CD4-positive, alpha-beta T cell (primary cell): ENCODE measurements at regions not wholly inside any gene's neighbourhood (a gene's known extent, or its start where the extent isn't known, plus 50 kb on each side); places are given as distances from the start of the nearest gene placed in this dataset.

Source experiments
- ATAC-seq: fragments of 200-7000 bp; cut with Tn5 transposase; one replicate; pipeline ENCODE4 v1.10.0; 2022; ENCODE audit warnings: mild to moderate bottlenecking; ENCODE audit not compliant: poor library complexity
- CTCF ChIA-PET: fragments of 350-600 bp; sonication (Branson Sonifier 250); formaldehyde crosslinking; loops from one replicate; lab custom pipeline; 2021; ENCODE audit warnings: antibody characterized with exemption, inconsistent platforms; lab: Charles Lee
- POLR2A ChIA-PET: fragments of 350-600 bp; sonication (Branson Sonifier 250); formaldehyde crosslinking; loops from one replicate; lab custom pipeline; 2021; ENCODE audit warnings: antibody characterized with exemption, inconsistent platforms; lab: Charles Lee
- DNase-seq, 14 experiments: peaks; one replicate each; pipeline ENCODE4 v3.0.0-alpha.2; 2013 to 2020; ENCODE audit warnings: mixed read lengths in 2 of 14
- H3K27ac ChIP-seq, 2 donors: one replicate each; pipeline versions ENCODE4 v1.5.1 to v1.7.0; 2013; ENCODE audit warnings: low read length in 2 of 2, low read depth in 1 of 2, mild to moderate bottlenecking in 1 of 2
- H3K27me3 ChIP-seq, 2 experiments: 1 replicate in 1 of 2; 2 replicates in 1 of 2; pipeline versions ENCODE4 v1.6.1 to v1.7.0; 2013; ENCODE audit warnings: low read length in 2 of 2, control low read depth in 1 of 2, mild to moderate bottlenecking in 1 of 2, moderate library complexity in 1 of 2; ENCODE audit not compliant: insufficient read depth in 2 of 2, control insufficient read depth in 1 of 2
- H3K36me3 ChIP-seq: one replicate; pipeline ENCODE4 v1.6.1; 2013; ENCODE audit warnings: low read length, control low read depth; ENCODE audit not compliant: insufficient read depth
- H3K4me1 ChIP-seq: one replicate; pipeline ENCODE4 v1.6.1; 2013; ENCODE audit warnings: low read length, control low read depth; ENCODE audit not compliant: insufficient read depth
- H3K4me3 ChIP-seq: one replicate; pipeline ENCODE4 v1.5.1; 2013; ENCODE audit warnings: mild to moderate bottlenecking, low read length, moderate library complexity
- H3K9me3 ChIP-seq, 2 experiments: 1 replicate in 1 of 2; 2 replicates in 1 of 2; pipeline versions ENCODE4 v1.6.1 to v1.7.0; 2013; ENCODE audit warnings: low read length in 2 of 2, mild to moderate bottlenecking in 2 of 2, control low read depth in 1 of 2, moderate library complexity in 1 of 2; ENCODE audit not compliant: control insufficient read depth in 1 of 2, insufficient read depth in 1 of 2
- H3K27ac Mint-ChIP-seq: one replicate; pipeline ENCODE4 v1.8.0; 2020; ENCODE audit warnings: mixed read lengths
- H3K27me3 Mint-ChIP-seq: one replicate; pipeline ENCODE4 v1.8.0; 2021; ENCODE audit warnings: mixed read lengths
- H3K36me3 Mint-ChIP-seq: one replicate; pipeline ENCODE4 v1.8.0; 2021; ENCODE audit warnings: low read depth, mixed read lengths
- H3K4me1 Mint-ChIP-seq: one replicate; pipeline ENCODE4 v1.8.0; 2021; ENCODE audit warnings: low read depth, mixed read lengths
- H3K4me3 Mint-ChIP-seq: one replicate; pipeline ENCODE4 v1.8.0; 2020; ENCODE audit warnings: mild to moderate bottlenecking, mixed read lengths
- H3K9me3 Mint-ChIP-seq: one replicate; pipeline ENCODE4 v1.8.0; 2020; ENCODE audit warnings: mixed read lengths
- CTCF ChIP-seq: fragments of 200-600 bp; IDR thresholded peaks from one replicate; pipeline ENCODE4 v1.8.0; 2022; ENCODE audit warnings: antibody characterized with exemption, mild to moderate bottlenecking
- intact Hi-C, 2 experiments: fragments of 100-400 bp; cut with DNase I in 1 of 2; cut with micrococcal nuclease in 1 of 2; formaldehyde crosslinking; loops; one replicate each; pipeline versions ENCODE4 v1.15.1 to v1.9.0; 2023 to 2025; cut with DNase I, micrococcal nuclease

- Histone ChIP-seq H3K36me3 (no peaks in the 10 kb centered on the region), H3K9me3 (peaks cover 0 to 3% of the 10 kb centered on the region in 2 experiments), H3K27ac (no peak overlapping the region), H3K27me3 (no peaks in the 10 kb centered on the region), H3K4me1 (no peaks in the 10 kb centered on the region), H3K4me3 (no peak overlapping the region)
- ChIA-PET POLR2A (no interaction called here), CTCF (no interaction called here)
- H3K4me1 Mint-ChIP-seq: no peaks in the 10 kb centered on the region
- no peaks in the 10 kb centered on the region for H3K36me3 Mint-ChIP-seq
- intact Hi-C loops: no loop called here
- no peak for TF ChIP-seq CTCF
- H3K9me3 Mint-ChIP-seq: no peaks in the 10 kb centered on the region
- H3K27me3 Mint-ChIP-seq: no peaks in the 10 kb centered on the region
- DNase-seq (no peak), ATAC-seq (no peak)
- H3K27ac Mint-ChIP-seq: no peak overlapping the region
- H3K4me3 Mint-ChIP-seq: no peak overlapping the region
These were observed 563.5 kb upstream of the CCDC54 start for GRCh38 chr3:106813742-106814141.

GRCh38 chr3:106814231-106814630 lies 563.0 kb upstream of the CCDC54 start:
- CTCF ChIA-PET: no interaction called here
- intact Hi-C loops: no loop called here
- DNase-seq (no peak), ATAC-seq (no peak)
- H3K27ac Mint-ChIP-seq: no peak overlapping the region
- Histone ChIP-seq H3K27me3 (no peaks in the 10 kb centered on the region), H3K9me3 (peaks cover 0 to 3% of the 10 kb centered on the region in 2 experiments), H3K36me3 (no peaks in the 10 kb centered on the region), H3K4me1 (no peaks in the 10 kb centered on the region), H3K27ac (no peak overlapping the region), H3K4me3 (no peak overlapping the region)
- H3K9me3 Mint-ChIP-seq: no peaks in the 10 kb centered on the region
- H3K4me1 Mint-ChIP-seq: no peaks in the 10 kb centered on the region
- H3K27me3 Mint-ChIP-seq: no peaks in the 10 kb centered on the region
- no peak overlapping the region for H3K4me3 Mint-ChIP-seq
- POLR2A ChIA-PET: no interaction called here
- H3K36me3 Mint-ChIP-seq: no peaks in the 10 kb centered on the region
- TF ChIP-seq CTCF: no peak

GRCh38 chr3:106816838-106817237 lies 560.4 kb upstream of the CCDC54 start:
- Histone ChIP-seq H3K9me3 (peaks cover 0 to 12% of the 10 kb centered on the region in 2 experiments), H3K4me1 (no peaks in the 10 kb centered on the region), H3K36me3 (no peaks in the 10 kb centered on the region), H3K27me3 (no peaks in the 10 kb centered on the region), H3K4me3 (no peak overlapping the region), H3K27ac (no peak overlapping the region)
- Mint-ChIP-seq H3K27ac (no peak overlapping the region), H3K9me3 (no peaks in the 10 kb centered on the region), H3K4me3 (no peak overlapping the region), H3K4me1 (no peaks in the 10 kb centered on the region), H3K36me3 (no peaks in the 10 kb centered on the region), H3K27me3 (no peaks in the 10 kb centered on the region)
- ATAC-seq (no peak), DNase-seq (no peak)
- TF ChIP-seq CTCF: no peak
- CTCF ChIA-PET: interaction anchor here (0.5 kb wide), 1 partner anchor 60 kb away, joined by 3 read pairs; no protein-coding TSS in a partner anchor
- intact Hi-C loops: no loop called here
- POLR2A ChIA-PET: no interaction called here
